GM10266 (cell line): ENCODE measurements at regions not wholly inside any gene's neighbourhood (a gene's known extent, or its start where the extent isn't known, plus 50 kb on each side); places are given as distances from the start of the nearest gene placed in this dataset.

Source experiments
- DNase-seq: peaks from one replicate; pipeline ENCODE4 v3.0.0; 2012; ENCODE audit errors: extremely low spot score
- TF ChIP-seq, protein P1 (sequence below): IDR thresholded peaks from 2 replicates; pipeline ENCODE4 v1.5.1; 2012; ENCODE audit warnings: mild to moderate bottlenecking, low read depth; ENCODE audit not compliant: control insufficient read depth, insufficient read depth; ENCODE audit errors: missing control alignments

- TF ChIP-seq, protein P1, sequence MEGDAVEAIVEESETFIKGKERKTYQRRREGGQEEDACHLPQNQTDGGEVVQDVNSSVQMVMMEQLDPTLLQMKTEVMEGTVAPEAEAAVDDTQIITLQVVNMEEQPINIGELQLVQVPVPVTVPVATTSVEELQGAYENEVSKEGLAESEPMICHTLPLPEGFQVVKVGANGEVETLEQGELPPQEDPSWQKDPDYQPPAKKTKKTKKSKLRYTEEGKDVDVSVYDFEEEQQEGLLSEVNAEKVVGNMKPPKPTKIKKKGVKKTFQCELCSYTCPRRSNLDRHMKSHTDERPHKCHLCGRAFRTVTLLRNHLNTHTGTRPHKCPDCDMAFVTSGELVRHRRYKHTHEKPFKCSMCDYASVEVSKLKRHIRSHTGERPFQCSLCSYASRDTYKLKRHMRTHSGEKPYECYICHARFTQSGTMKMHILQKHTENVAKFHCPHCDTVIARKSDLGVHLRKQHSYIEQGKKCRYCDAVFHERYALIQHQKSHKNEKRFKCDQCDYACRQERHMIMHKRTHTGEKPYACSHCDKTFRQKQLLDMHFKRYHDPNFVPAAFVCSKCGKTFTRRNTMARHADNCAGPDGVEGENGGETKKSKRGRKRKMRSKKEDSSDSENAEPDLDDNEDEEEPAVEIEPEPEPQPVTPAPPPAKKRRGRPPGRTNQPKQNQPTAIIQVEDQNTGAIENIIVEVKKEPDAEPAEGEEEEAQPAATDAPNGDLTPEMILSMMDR = no peak
- DNase-seq = no peak
These were observed 305.5 kb upstream of the ZMIZ1 start for GRCh38 chr10:78763234-78763633.

- DNase-seq = peak; percentile 75
- TF ChIP-seq, protein P1 = no peak
These were observed 304.9 kb upstream of the ZMIZ1 start for GRCh38 chr10:78763651-78764395.

- DNase-seq = no peak
- TF ChIP-seq, protein P1 = no peak
These were observed 304.3 kb upstream of the ZMIZ1 start for GRCh38 chr10:78764436-78764835.

GRCh38 chr10:78764846-78765430 is 303.8 kb upstream of the ZMIZ1 start:
- DNase-seq = no peak
- TF ChIP-seq, protein P1 = no peak

- DNase-seq = no peak
- TF ChIP-seq, protein P1 = no peak
These were observed 302.9 kb upstream of the ZMIZ1 start for GRCh38 chr10:78765726-78766335.

DNA sequence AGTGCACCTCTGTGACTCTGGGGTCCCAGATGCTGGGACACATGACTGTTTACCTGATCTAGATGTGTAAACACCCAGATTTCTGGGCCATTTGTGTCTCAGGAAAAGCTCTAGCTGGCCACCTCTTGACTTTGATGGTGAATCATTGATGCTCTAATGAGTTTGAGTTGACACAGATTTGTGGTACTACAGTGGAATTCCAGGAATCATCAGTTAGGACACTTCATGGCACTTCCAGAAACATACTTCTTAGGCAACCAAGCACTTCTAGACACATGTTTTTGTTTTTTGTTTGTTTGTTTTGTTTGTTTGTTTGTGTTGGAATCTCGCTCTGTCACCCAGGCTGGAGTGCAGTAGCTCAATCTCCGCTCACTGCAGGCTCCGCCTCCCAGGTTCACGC is 302.2 kb upstream of the ZMIZ1 start:
- DNase-seq = no peak

More for the DNA sequence above, 302.2 kb upstream of the ZMIZ1 start:
- TF ChIP-seq, protein P1 = no peak
